Endothelial cell of umbilical vein (primary cell): ENCODE measurements at regions not wholly inside any gene's neighbourhood (a gene's known extent, or its start where the extent isn't known, plus 50 kb on each side); places are given as distances from the start of the nearest gene placed in this dataset.

Experiments used
- BruUV-seq: library from RNA; stranded (reverse); fragments of 400-500 nt; replicated peaks from 2 replicates; lab custom pipeline; 2021; lab: Mats Ljungman, UMichigan
- CTCF ChIA-PET: fragments of 300-600, 350-600 bp; sonication (Branson Sonifier 250); formaldehyde crosslinking; loops from one replicate; lab custom pipeline; 2021; ENCODE audit warnings: antibody characterized with exemption, inconsistent platforms; lab: Charles Lee
- POLR2A ChIA-PET: fragments of 300-600, 350-600 bp; sonication (Branson Sonifier 250); formaldehyde crosslinking; loops from one replicate; lab custom pipeline; 2021; ENCODE audit warnings: antibody characterized with exemption, inconsistent platforms; lab: Charles Lee
- DNase-seq: peaks from one replicate; pipeline ENCODE4 v3.0.0-alpha.2; 2011; ENCODE audit warnings: low read depth, low spot score
- FAIRE-seq: peaks from 2 replicates; lab custom pipeline; 2011; peaks lifted over from hg19 to GRCh38; lab: Jason Lieb, UNC
- H2AFZ ChIP-seq: 2 replicates; pipeline ENCODE4 v1.6.0; 2012; ENCODE audit warnings: low read depth, low read length, control low read depth, inconsistent platforms
- H3K27ac ChIP-seq: 2 replicates; pipeline ENCODE4 v1.5.1; 2011; ENCODE audit warnings: low read depth, mild to moderate bottlenecking, control low read depth, low read length, moderate library complexity; ENCODE audit not compliant: insufficient read depth
- H3K27me3 ChIP-seq, 2 experiments: 2 replicates each; pipeline versions ENCODE4 v1.6.0 to v1.6.1; 2011; ENCODE audit warnings: low read length in 2 of 2, mixed read lengths in 1 of 2; ENCODE audit not compliant: control insufficient read depth in 2 of 2, insufficient read depth in 2 of 2
- H3K36me3 ChIP-seq, 2 experiments: 2 replicates in 1 of 2; 3 replicates in 1 of 2; pipeline ENCODE4 v1.5.1; 2011; ENCODE audit warnings: low read length in 2 of 2, mild to moderate bottlenecking in 1 of 2, moderate library complexity in 1 of 2; ENCODE audit not compliant: control insufficient read depth in 2 of 2, insufficient read depth in 2 of 2; ENCODE audit errors: extremely low read depth in 1 of 2
- H3K4me1 ChIP-seq: 3 replicates; pipeline ENCODE4 v1.5.1; 2011; ENCODE audit warnings: mild to moderate bottlenecking, low read length; ENCODE audit not compliant: control insufficient read depth, insufficient read depth; ENCODE audit errors: extremely low read depth
- H3K4me2 ChIP-seq: 2 replicates; pipeline ENCODE4 v1.6.1; 2011; ENCODE audit warnings: low read length, control low read depth, mixed read lengths; ENCODE audit not compliant: insufficient read depth
- H3K4me3 ChIP-seq, 3 experiments: fragments of 200-600 bp in 1 of 3; sonication (generic), shearing (Covaris generic) in 1 of 3; replicated peaks in 1 of 3; 2 replicates each; pipeline ENCODE4 v1.5.1; 2011 to 2016; ENCODE audit warnings: control low read depth in 3 of 3, low read length in 3 of 3, mild to moderate bottlenecking in 2 of 3, inconsistent platforms in 1 of 3, low read depth in 1 of 3, moderate library complexity in 1 of 3; ENCODE audit not compliant: insufficient read depth in 1 of 3
- H3K79me2 ChIP-seq: 2 replicates; pipeline ENCODE4 v1.6.0; 2012; ENCODE audit warnings: low read length, inconsistent platforms; ENCODE audit not compliant: control insufficient read depth, insufficient read depth
- H3K9ac ChIP-seq: replicated peaks from 2 replicates; pipeline ENCODE3; 2011; ENCODE audit warnings: low read length, control low read depth; ENCODE audit not compliant: insufficient read depth; ENCODE audit errors: extremely low read depth
- H3K9me1 ChIP-seq: replicated peaks from 3 replicates; pipeline ENCODE4 v1.6.0; 2011; ENCODE audit warnings: mild to moderate bottlenecking, low read length; ENCODE audit not compliant: control insufficient read depth, insufficient read depth; ENCODE audit errors: extremely low read depth
- H3K9me3 ChIP-seq: replicated peaks from 2 replicates; pipeline ENCODE4 v1.5.1; 2012; ENCODE audit warnings: low read length, inconsistent platforms; ENCODE audit not compliant: control insufficient read depth, insufficient read depth
- H4K20me1 ChIP-seq: replicated peaks from 2 replicates; pipeline ENCODE3; 2011; ENCODE audit warnings: mild to moderate bottlenecking, low read length; ENCODE audit not compliant: control insufficient read depth, insufficient read depth; ENCODE audit errors: extremely low read depth
- CTCF ChIP-seq, 2 donors: IDR thresholded peaks; 1 replicate in 1 of 2; 2 replicates in 1 of 2; pipeline ENCODE4 v1.5.1; 2011; ENCODE audit warnings: low read length in 2 of 2, mild to moderate bottlenecking in 2 of 2, moderate library complexity in 2 of 2, control low read depth in 1 of 2, inconsistent platforms in 1 of 2, low read depth in 1 of 2; ENCODE audit not compliant: insufficient read depth in 1 of 2; ENCODE audit errors: extremely low read depth in 1 of 2
- EZH2 ChIP-seq: IDR thresholded peaks from 2 replicates; pipeline ENCODE4 v1.6.1; 2012; ENCODE audit warnings: borderline replicate concordance, low read depth, mild to moderate bottlenecking, moderate library complexity, low read length, inconsistent platforms; ENCODE audit not compliant: severe bottlenecking
- FOS ChIP-seq: IDR thresholded peaks from 2 replicates; pipeline ENCODE4 v1.6.1; 2011; ENCODE audit warnings: mild to moderate bottlenecking, low read length, moderate library complexity, borderline replicate concordance; ENCODE audit not compliant: insufficient read depth
- GATA2 ChIP-seq: IDR thresholded peaks from 2 replicates; pipeline ENCODE4 v1.7.0; 2011; ENCODE audit warnings: low read depth, mild to moderate bottlenecking, moderate library complexity, mixed read lengths, low read length; ENCODE audit not compliant: insufficient read length, insufficient read depth
- JUN ChIP-seq: IDR thresholded peaks from 2 replicates; pipeline ENCODE4 v1.6.1; 2011; ENCODE audit warnings: borderline replicate concordance, low read depth; ENCODE audit not compliant: insufficient read length, insufficient read depth
- MYC ChIP-seq: IDR thresholded peaks from one replicate; pipeline ENCODE4 v1.6.1; 2011; ENCODE audit warnings: mild to moderate bottlenecking, low read depth, low read length
- POLR2A ChIP-seq: IDR thresholded peaks from 2 replicates; pipeline ENCODE4 v1.6.1; 2012; ENCODE audit warnings: low read depth, mild to moderate bottlenecking, control low read depth, low read length
- POLR2AphosphoS5 ChIP-seq: IDR thresholded peaks from 2 replicates; pipeline ENCODE4 v1.6.1; 2012; ENCODE audit warnings: low read depth, mild to moderate bottlenecking, control low read depth, low read length, moderate library complexity; ENCODE audit not compliant: insufficient read depth
- dilution Hi-C: fragments of 300-500 bp; cut with MboI; formaldehyde crosslinking; loops from one replicate; pipeline ENCODE4 v1.15.0; 2019; ENCODE audit warnings: low sequenced_read_pairs; ENCODE audit not compliant: extremely low pct_ligation_motif_present
- intact Hi-C: fragments of 100-400 bp; cut with micrococcal nuclease; formaldehyde crosslinking; loops from one replicate; pipeline ENCODE4 v1.10.0; 2022
- TF ChIP-seq, protein P1 (sequence below): IDR thresholded peaks from 2 replicates; pipeline ENCODE4 v1.6.1; 2011; ENCODE audit not compliant: insufficient read depth, insufficient read length

- TF ChIP-seq MYC (no peak), POLR2AphosphoS5 (no peak), EZH2 (no peak), GATA2 (no peak), JUN (no peak), POLR2A (no peak), FOS (no peak), CTCF (IDR thresholded peaks at IDR 0.05; ENCODE audit: extremely low read depth in 1 of 2, insufficient read depth in 1 of 2, low read depth in 1 of 2, low read length in 2 of 2) (no peak)
- TF ChIP-seq, protein P1, sequence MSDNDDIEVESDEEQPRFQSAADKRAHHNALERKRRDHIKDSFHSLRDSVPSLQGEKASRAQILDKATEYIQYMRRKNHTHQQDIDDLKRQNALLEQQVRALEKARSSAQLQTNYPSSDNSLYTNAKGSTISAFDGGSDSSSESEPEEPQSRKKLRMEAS = no peak
- ChIA-PET CTCF (interaction anchor here (1.1 to 1.2 kb wide), 2 partner anchors 12 to 21 kb away, joined by 3 to 4 read pairs; no protein-coding TSS in a partner anchor), POLR2A (interaction anchor here (1.1 kb wide), 1 partner anchor 29 kb away, joined by 3 read pairs; no protein-coding TSS in a partner anchor)
- no peak overlapping the region for H3K9ac ChIP-seq
- no peaks in the 10 kb centered on the region for H4K20me1 ChIP-seq
- no TSS peak for BruUV-seq
- H3K9me1 ChIP-seq = no peaks in the 10 kb centered on the region
- no peaks in the 10 kb centered on the region for H3K27me3 ChIP-seq
- H3K27ac ChIP-seq = no peak overlapping the region
- FAIRE-seq (no peak), DNase-seq (no peak)
- no peaks in the 10 kb centered on the region for H3K9me3 ChIP-seq
- H3K4me1 ChIP-seq = peaks cover 15% of the 10 kb centered on the region
- no peak overlapping the region for H3K4me2 ChIP-seq
- no peaks in the 10 kb centered on the region for H3K79me2 ChIP-seq
- H3K36me3 ChIP-seq = no peaks in the 10 kb centered on the region
- intact Hi-C loops (no loop called here), dilution Hi-C loops (no loop called here)
- H2AFZ ChIP-seq = no peak overlapping the region
- no peak overlapping the region for H3K4me3 ChIP-seq
Measured at GRCh38 chr2:45283764-45284620, 274.7 kb upstream of the SIX2 start.
